G401.6 (cell line): ENCODE measurements at regions not wholly inside any gene's neighbourhood (a gene's known extent, or its start where the extent isn't known, plus 50 kb on each side); places are given as distances from the start of the nearest gene placed in this dataset.

Experiments
- FAIRE-seq: peaks from 2 replicates; lab custom pipeline; 2012; peaks lifted over from hg19 to GRCh38; lab: Jason Lieb, UNC

DNA sequence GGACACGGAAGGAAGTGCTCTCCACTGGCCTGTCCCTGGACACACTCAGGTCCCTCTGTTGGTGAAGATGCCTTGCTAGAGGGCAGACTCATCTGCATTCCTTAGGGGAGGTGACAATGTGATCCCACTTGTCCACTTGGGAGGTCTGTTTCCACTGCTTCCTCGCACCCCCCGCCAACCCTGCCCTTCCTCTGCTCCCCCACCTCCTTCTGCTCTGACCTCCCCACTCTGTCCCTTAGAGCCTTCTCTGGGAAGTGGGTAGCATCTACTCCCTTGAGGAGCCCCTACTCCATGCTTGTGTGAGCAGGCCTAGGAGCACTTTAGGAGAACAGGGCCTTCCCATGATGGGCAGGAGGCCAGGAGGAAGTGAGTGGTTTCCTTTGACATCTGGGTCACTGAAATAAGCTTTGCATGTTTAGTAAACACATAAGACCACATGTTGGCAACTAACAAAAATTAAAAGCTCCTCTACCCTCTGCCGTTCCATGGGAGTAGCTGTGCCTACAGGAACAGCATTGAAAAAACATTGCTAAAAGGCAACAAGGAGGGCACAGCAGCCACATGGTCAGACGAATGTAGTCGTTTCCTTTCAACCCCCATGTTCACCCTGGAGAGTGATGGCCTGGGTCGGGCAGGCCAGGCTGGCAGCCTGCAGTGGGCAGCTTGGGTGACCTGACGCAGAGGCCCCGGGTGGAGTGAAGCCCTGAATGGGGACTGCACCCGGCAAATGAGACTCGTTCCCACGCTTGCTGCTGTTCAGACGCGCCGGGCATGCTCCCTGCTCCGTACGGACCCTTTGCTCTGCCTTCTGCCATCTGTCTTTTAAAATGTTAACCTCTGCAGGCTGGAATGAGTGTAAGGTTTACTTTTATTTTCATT, 634.0 kb downstream of the IRX1 start:
- FAIRE-seq = no peak

DNA sequence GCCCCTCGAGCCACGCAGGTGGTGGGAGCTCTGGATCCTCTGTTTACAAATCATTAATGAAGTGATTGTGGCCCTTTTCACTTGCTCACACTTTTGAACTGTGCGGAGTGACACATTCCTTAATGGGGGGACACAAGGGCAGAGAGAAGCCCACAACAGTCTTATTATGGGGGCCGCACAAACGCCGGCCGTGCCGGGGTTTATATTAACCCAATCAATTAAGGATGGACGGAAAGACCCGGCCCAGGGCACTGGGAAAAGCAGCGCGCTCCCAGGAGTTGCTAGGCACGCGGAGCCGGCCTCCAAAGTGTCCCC, 634.8 kb downstream of the IRX1 start:
- no peak for FAIRE-seq

DNA sequence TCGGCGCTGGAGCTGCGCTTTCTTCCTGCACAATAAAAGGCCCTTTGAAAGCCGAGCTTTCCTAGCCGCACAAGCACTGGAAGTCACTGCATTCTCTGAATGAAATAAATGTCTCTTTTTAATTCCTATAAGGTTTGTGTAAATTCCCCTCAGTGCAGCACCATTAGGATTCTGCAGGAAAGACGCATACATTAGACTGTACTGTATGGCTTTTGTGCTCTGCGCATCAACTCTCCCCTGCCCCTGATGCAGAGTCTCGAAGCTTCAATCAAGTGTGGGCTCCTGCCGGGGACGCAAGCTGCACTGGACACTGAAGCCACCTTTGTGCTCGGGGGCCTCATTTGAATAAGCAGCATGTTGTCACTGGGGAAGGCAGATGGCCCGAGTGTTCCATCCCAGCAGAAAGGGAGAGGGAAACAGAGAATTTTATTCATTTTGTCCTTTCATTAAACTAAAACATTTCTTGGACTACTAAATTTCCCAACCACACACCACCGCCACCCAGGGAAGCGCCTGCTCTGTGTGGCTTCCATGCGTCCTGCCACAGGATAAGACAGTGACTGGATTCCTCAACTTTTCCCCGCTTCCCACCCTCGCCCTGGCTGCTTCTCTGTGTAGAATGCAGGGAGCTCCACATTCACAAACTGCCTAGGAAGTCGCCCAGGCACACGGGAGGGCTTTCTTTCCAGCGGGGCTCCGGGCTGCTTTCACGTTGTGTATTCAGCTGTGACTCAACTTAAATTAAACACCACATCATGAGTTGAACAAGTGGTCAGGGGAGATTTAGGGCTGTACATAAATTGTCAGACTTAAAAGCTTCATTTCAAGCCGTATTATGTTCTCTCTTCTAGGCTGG, 635.4 kb downstream of the IRX1 start:
- FAIRE-seq = no peak

DNA sequence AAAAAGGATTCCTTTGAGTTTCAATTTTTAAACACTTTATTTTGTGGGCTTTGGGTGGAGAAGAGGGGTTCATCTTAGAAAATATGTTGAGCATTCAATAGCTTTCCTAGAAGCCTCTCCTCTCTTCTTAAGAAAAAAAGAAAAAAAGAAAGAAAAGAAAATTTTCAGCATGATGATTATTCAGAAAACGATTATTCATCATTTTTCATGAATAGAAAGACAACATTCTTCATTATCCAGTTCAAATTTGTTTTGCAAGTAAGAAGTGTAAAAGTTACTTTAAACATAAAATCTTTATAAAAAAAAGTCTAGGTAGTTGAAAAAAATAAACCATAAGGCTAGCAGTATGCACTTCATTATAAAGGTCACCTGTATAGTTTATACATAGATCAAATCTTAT, 636.5 kb downstream of the IRX1 start:
- no peak for FAIRE-seq

DNA sequence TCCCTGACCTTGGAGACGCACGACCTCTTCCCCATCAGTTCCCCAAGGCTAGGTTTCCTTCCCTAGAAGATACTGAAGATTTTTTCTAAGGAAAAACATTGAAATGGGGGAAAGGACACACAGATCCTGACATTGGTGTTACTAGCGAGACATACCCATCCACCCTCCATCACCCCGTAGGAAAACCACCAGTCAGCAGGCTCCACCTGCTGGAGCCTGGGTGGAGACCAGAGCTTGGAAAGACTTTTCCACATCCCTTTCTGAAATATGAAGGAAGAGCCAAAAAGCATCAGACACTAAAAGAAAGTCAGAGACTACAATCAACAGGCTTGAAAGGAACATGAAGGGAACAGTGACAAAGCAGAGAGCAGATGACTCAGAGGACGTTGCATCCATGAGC, 638.0 kb downstream of the IRX1 start:
- FAIRE-seq = no peak

DNA sequence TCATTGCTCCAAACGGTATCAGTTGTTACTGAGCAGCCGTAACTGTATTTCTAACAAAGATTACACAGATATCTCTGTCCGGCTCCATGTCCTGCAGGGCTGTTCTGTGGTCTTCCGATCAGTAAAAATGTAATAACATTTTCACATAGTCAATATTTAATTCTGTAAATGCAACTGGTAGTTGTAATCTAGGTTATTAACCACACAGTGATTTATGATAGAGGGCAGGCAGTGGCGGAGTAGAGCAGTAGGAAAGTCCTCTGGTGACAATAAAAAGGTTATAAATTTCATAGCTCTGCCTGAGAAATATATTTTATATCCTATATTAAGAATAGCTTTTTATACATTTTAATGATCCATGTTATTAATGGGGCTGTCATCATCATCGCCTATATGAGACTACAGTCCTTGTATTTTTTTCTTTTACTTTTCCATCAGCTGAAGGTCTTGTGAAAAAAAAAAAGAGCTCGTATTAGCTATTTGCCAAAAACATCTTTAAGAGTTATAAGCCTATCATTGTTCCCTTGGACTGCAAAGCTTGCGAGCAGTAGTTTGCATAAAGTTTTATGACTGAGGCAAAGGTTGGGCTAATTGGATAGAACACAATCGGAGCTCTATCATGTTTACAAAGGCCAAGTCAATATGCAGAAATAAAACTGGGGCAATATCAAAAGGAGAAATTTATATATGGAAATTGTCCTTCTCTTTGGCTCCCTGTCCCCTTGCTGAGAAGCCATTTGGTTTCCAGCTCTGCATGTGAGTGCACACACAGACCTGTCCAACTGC, 648.0 kb downstream of the IRX1 start:
- FAIRE-seq = no peak

DNA sequence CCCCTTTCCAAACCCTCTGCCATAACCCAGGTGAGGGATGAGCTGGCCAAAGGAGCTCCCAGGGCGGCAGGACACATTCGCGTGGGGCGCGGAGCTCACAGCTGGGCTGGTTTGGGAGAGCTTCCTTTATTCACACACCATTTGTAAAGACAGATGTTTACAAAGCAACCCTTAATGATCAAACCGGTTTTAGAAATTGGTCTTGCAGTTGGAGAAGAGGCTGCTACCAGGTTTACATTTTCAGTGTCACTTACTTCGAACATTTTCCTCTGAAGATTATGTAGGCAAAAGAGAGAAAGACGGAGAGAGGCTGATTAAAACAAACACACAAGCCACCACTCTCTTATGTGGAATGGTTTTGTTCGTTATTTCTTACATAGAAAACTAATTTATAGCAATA, 648.7 kb downstream of the IRX1 start:
- FAIRE-seq = no peak

DNA sequence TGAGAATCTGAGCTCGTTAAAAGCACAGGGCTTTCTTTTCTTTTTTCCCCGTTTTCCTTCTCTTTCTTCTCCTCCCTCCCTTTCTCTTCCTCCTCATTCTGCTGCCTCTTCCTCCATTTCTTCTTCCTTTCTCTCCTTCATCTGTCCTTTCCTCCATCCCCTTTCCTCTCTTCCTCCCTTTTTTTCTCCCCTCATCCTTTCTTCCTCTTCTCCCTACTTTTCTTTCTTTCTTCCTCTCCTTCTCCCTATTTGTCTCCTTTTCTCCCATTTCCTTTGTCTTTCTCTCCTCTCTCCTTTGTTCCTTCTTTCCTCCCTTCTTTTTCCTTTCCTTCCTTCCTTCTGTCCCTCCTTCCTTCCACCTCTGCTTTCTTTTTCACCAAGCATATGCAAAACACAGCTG, 649.4 kb downstream of the IRX1 start:
- no peak for FAIRE-seq

DNA sequence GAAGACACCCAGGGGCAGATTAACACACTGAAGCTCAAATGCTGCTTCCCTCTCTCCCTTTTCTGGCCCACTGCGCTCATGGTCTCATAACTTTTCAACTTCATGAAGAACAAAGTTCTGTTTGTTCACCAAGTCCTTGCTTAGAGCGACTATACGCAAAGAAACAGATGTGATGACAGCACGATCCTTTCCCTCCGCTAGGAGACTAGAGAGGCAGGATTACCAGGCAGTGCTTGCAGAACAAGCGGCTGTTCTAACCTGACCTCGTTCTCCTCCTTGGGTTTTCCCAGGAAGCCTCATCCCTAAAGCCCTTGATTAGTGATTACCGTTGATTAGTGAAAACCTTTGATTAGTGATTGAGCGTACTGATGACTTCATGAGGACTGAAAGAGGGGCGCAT, 649.9 kb downstream of the IRX1 start:
- no peak for FAIRE-seq

DNA sequence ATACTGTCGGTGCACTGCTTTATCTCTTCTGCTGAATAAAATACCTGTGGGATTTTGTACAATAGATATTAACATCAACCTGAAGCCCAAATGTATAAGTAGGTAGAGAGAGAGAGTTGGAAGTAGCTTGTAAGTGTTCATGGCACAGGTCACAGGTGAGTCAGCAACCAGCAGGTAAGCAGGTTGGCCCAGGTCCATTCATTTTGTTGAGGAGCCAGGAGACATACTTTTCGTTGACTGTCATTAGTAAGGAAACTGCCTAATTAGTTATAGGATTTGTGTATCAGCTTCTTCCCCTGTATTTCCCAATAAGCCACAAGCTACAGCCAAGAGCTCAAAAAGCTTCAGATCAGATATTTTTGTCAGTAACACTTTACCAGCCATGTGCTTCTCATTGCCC, 650.8 kb downstream of the IRX1 start:
- FAIRE-seq = no peak

DNA sequence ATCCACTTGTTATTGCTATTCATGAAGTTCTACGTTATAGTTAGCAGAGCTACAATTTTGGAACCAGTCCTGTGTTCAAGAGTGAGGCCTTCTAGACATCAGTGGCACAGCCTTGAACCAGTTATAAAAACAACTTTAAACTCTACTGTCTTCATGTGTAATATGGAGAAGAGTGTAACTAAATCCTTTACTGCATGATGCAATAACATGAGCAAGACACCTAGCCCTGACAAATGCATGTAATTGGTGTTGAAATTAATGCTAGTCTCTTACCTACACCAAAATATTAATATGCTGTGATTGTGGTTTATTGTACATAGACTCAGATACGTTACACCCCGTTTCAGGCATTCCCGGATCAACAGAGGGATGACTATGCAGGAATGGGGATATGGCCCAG, 654.6 kb downstream of the IRX1 start:
- no peak for FAIRE-seq

DNA sequence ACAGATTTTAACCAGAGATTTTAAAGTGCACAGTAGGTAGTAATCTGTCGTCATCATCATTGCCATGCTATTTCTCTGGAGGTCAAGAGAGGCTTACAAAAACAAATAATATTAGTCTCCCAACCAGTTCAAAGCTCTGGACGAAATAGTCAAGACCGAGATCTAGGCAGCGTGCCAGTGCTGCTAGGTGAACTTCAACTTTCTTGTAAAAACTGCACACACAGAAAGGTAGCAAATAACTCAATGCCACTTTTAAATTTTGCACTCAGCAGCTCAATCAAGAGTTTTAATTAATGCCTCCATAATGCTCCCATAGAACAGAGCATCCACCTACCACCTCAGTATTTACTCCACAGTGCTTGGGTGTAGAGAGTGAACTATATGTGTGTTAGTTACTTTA, 656.8 kb downstream of the IRX1 start:
- FAIRE-seq = no peak

DNA sequence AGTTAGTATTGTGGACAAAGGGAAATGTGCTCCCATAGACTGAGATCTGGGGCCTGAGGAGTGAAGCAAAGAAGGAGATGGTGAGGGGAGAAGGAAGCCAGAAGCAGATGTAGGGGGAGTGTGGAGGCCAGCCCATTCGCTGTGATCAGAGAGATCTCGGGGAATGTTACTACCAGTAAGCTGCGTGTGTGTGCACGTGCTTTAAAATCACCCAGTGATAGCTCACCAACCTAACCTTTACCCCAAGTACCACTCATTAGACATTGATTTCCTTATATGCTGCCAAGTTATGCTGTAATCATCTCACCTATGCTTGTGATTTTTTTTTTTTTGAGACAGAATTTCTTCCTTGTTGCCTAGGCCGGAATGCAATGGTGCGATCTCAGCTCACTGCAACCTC, 659.1 kb downstream of the IRX1 start:
- no peak for FAIRE-seq

DNA sequence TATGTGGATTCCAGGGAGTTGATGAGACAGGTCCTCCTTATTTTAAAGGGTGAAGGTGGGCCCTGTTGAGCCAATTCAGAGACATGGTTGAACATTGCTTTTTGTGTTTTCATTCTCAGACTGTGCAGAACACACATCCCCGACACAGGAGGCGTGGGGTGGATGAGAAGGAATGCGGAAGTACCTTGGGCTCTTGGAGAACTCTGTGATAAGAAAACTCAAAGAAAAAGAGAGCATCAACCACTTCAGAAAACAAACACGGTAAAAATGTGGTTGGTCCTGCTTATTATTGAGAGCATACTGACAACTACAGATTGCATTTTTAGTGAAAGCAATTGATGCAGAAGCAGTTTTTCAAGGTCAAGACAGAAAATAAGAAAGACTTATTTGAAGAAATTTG, 659.8 kb downstream of the IRX1 start:
- FAIRE-seq = no peak

DNA sequence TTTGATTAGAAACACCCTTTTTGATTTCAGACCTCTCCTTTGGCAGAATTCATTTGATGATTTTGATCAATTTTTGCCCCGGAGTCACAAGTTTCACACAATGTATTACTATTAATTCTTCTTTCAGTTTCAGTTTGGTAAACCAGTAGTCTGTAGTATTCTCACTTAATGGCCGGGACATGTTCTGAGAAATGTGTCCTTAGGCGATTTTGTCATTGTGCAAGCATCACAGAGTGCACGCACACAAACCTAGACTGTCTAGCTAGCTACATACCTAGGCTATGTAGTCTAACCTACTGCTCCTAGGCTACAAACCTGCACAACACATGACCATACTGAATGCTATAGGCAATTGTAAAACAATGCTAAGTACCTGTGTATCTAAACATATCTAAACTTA, 662.5 kb downstream of the IRX1 start:
- no peak for FAIRE-seq

DNA sequence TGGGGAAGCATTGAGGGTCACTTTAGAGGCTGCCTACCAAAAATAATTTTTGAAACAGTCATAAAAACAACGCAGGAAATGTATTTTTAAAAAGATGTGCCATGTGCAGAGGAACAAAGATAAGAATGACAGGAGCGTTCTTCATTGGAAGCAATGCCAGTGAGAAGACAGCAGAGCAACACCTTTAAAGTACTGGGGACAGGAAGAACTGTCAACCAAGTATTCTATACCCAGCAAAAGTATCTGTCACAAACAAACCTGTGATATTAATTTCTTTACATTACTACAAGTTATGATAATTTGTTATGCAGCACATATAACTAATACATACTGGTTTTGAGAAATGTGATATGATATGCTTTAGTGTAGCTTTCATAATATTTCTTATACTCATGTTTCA, 675.6 kb downstream of the IRX1 start:
- FAIRE-seq = no peak

DNA sequence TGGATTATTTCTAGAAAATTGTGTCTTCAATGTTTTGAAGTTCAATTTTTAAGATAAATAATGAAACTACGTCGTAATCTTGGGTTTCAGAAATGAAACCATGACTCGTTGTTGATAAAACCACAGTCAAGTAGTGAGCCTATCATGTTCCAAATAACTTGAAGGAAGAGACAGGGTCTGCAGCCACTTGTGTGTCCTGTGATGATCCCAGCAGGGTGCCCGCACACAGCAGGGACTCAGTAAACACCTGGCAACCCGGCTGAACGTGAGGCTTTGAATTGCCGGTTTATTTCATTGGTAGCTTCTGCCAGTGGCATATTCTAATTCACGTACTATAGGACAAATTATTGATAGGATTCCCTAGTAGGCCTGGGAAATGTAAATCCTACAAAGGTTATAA, 679.6 kb downstream of the IRX1 start:
- FAIRE-seq = no peak

DNA sequence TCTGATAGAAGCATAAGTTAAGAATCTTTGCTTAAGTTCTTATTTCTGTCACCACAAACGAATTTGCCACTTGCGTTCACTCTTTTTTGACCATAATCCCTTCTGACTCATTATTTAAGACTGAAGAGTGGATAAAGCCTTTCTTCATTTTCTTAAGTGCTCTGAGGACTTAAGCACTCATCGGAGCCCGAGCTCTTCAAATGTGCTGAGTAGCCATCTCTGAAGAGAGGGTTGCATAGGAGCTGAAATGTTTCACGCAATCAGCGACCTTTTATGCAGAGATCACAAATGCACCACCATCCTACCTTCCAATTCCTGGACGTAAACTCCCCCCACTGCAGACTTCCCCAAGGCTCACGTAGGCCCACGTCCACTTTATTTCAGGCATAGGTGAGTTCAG, 699.2 kb downstream of the IRX1 start:
- FAIRE-seq = no peak

DNA sequence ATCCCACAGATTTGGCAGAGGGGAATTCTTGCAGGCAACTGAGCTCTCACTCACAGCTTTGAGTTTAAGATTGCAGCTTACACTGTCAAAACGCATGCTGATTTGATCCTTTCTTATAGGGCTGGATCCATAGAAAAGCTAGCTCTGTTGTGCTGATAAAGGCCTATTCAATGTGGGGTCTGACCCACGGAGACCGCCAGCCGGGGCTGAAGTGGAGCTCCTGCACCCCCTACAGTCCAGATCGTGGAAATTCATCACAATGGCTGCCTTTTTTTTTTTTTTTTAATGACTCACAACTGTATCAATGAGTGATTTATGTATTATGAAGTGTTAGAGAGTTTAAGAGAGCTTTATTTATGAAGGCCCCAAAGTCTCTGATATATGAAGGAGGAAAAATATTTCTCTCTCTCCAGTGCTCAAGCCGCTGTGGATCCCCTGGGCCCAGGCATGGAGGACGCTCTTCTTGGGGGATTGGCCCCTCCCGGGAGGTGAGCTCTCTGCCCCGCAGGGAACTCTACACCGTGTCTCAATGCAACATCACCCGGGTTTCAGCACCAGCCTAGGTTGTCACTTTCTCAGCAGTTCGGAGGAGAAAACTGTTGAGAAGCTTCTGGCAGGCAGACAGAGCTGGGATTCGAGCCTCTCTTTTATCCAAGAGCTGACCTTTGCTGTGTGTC, 700.2 kb downstream of the IRX1 start:
- FAIRE-seq = no peak

DNA sequence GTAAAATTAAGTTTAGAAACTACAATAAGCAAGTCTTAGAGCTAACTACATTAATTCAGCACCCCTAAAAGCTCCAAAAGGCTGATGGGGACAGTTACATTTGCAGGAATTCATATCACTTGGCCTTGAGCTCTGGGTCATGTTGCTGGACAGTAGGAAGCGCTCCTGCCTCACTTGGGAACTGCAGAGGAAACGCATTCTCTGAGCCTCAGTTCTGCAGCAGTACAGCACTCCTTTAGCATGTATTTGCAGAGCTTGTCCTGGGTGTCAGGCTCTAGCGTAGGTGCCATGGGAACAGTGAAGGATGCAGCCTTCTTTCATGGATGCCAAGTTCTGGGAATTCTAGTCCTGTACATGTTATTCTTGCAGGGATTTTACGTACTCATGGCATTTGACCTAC, 710.4 kb downstream of the IRX1 start:
- no peak for FAIRE-seq

DNA sequence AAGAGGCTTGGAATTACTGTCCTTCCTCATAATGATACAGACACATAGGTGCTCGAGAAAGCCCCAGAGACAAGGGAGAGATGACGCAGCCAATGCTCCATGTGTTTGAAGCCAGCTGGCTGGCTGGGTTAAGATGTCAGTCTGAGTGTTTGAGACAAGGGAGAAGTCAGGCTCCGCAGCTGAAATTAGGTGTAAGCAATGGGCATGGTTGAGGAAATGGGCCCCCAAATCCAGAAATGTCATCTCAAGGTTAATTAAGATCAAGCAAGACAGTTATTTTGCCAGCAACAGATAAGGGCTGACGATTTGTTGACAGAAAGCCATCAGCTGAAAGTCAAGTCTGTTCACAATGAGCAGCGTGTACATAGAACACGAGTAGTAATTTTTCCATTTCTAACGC, 713.4 kb downstream of the IRX1 start:
- FAIRE-seq = no peak

DNA sequence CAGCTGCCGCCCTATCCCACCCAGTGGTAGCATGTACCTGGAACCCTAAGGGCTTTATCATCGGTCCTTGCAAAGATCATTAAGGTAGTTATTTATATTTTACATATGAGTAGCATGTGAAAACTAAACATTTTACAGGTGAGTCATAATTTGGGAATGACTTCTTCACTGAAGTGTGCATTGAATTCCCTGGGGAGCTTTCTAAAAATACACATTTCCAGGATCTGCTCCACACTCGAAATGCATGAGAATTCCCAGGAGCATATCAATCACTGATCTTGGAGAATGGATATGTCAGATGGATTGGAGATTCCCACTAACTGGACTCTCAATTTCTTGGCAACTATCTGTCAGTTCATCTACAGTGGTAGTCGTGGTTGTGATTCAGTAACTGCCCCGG, 717.5 kb downstream of the IRX1 start:
- no peak for FAIRE-seq
